Right lobe of liver (tissue), 6 donors: ENCODE measurements at regions not wholly inside any gene's neighbourhood (a gene's known extent, or its start where the extent isn't known, plus 50 kb on each side); places are given as distances from the start of the nearest gene placed in this dataset.

Experiments used
- ATAC-seq, 4 donors: fragments of 200-7000 bp; cut with Tn5 transposase; one replicate each; pipeline ENCODE4 v1.9.1; 2020; ENCODE audit warnings: mild to moderate bottlenecking in 4 of 4, moderate library complexity in 4 of 4
- DNase-seq, 3 donors: peaks; one replicate each; pipeline ENCODE4 v3.0.0-alpha.2; 2020
- H3K27ac ChIP-seq, 3 donors: fragments of 200-600 bp; one replicate each; pipeline ENCODE4 v1.8.0; 2022
- H3K27me3 ChIP-seq, 2 donors: fragments of 200-600 bp; one replicate each; pipeline ENCODE4 v1.8.0; 2022
- H3K36me3 ChIP-seq, 4 donors: fragments of 200-600 bp; sonication (generic) in 1 of 4; one replicate each; pipeline versions ENCODE4 v1.5.1 to v1.8.0; 2017 to 2022; ENCODE audit warnings: control low read depth in 1 of 4
- H3K4me1 ChIP-seq, 4 donors: fragments of 200-600 bp; sonication (generic) in 1 of 4; one replicate each; pipeline versions ENCODE4 v1.5.1 to v1.8.0; 2017 to 2022; ENCODE audit warnings: control low read depth in 1 of 4
- H3K4me3 ChIP-seq, 3 donors: fragments of 200-600 bp; one replicate each; pipeline ENCODE4 v1.8.0; 2022
- H3K9me3 ChIP-seq, 4 donors: fragments of 200-600 bp; sonication (generic) in 1 of 4; one replicate each; pipeline versions ENCODE4 v1.5.1 to v1.8.0; 2017 to 2022; ENCODE audit warnings: control low read depth in 1 of 4
- CTCF ChIP-seq, 4 donors: fragments of 200-600 bp in 3 of 4; fragments of 450-650 bp in 1 of 4; IDR thresholded peaks; one replicate each; pipeline versions ENCODE4 v1.5.1 to v1.8.0; 2016 to 2022; ENCODE audit warnings: antibody characterized with exemption in 4 of 4, mild to moderate bottlenecking in 2 of 4
- POLR2A ChIP-seq: fragments of 450-650 bp; IDR thresholded peaks from one replicate; pipeline ENCODE4 v1.6.1; 2017; ENCODE audit warnings: antibody characterized with exemption, mild to moderate bottlenecking
- WGBS: methylation state at CpG from one replicate; pipeline ENCODE4 v1.1.6; 2018; ENCODE audit warnings: low coverage, low lambda C conversion rate; ENCODE audit not compliant: insufficient coverage; ENCODE audit errors: missing lambda C conversion rate; 5-methylcytosine and 5-hydroxymethylcytosine counted together
- intact Hi-C, 2 donors: fragments of 100-400 bp; cut with DNase I; formaldehyde crosslinking; loops; one replicate each; pipeline versions ENCODE4 v1.11.2 to v1.14.1; 2022
- donor health status: DM: no; HTN: yes; CAD: no.
- donor health status: DM: no; HTN: no; CAD: no.
- donor health status: DM: no; HTN: no; CAD: no.
- donor health status: DM: no; HTN: yes; CAD: no.
- donor health status: DM: no; HTN: yes; CAD: no.

DNA sequence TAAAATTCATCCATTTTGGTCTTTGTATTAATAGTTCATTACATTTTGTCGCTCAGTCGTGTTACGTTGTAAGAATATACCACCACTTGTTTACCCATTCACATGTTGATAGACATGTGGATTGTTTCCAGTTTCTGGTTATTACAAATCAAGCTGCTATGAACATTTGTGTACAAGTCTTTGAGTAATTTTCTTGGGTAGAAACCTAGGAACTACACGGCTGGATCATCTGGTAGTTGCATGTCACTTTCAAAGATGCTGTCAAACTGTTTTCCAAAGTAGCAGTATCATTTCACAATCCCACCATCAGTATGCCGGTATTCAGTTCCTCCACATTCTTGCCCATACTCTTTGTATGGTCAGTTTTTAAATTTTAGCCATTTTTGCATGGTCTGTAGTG, 98.0 kb downstream of the GASK1B start:
- no peak for ATAC-seq
- TF ChIP-seq CTCF (IDR thresholded peaks at IDR 0.05) (no peak), POLR2A (no peak)
- Histone ChIP-seq H3K9me3 (no peaks in the 10 kb centered on the region), H3K4me3 (no peak overlapping the region), H3K27ac (no peak overlapping the region), H3K36me3 (no peaks in the 10 kb centered on the region), H3K27me3 (no peaks in the 10 kb centered on the region), H3K4me1 (no peaks in the 10 kb centered on the region)
- DNase-seq, result no peak
- intact Hi-C loops, result no loop called here
- WGBS, result 71% methylated on average over 5 of the region's 5 CpGs

- ATAC-seq (no peak), DNase-seq (no peak)
- no peaks in the 10 kb centered on the region for H3K4me1 ChIP-seq
- intact Hi-C loops, result no loop called here
- TF ChIP-seq POLR2A (no peak), CTCF (IDR thresholded peaks at IDR 0.05) (no peak)
- H3K27me3 ChIP-seq, result no peaks in the 10 kb centered on the region
- H3K4me3 ChIP-seq, result no peak overlapping the region
- 48% methylated on average over 4 of the region's 4 CpGs for WGBS
- H3K36me3 ChIP-seq, result no peaks in the 10 kb centered on the region
- no peak overlapping the region for H3K27ac ChIP-seq
- H3K9me3 ChIP-seq, result no peaks in the 10 kb centered on the region
Observed at GRCh38 chr4:158071931-158072330, 100.9 kb downstream of the GASK1B start.

- TF ChIP-seq CTCF (IDR thresholded peaks at IDR 0.05) (no peak), POLR2A (no peak)
- Histone ChIP-seq H3K27me3 (no peaks in the 10 kb centered on the region), H3K9me3 (no peaks in the 10 kb centered on the region), H3K4me3 (no peak overlapping the region), H3K27ac (no peak overlapping the region), H3K4me1 (no peaks in the 10 kb centered on the region), H3K36me3 (no peaks in the 10 kb centered on the region)
- DNase-seq (no peak), ATAC-seq (no peak)
- intact Hi-C loops, result no loop called here
- 21% methylated on average over 1 of the region's 1 CpG for WGBS
Observed at GRCh38 chr4:158068068-158068467, 104.8 kb downstream of the GASK1B start.

GRCh38 chr4:158067646-158068045, 105.2 kb downstream of the GASK1B start:
- no peak overlapping the region for H3K4me3 ChIP-seq
- DNase-seq (no peak), ATAC-seq (no peak)
- H3K9me3 ChIP-seq, result no peaks in the 10 kb centered on the region
- intact Hi-C loops, result no loop called here
- H3K36me3 ChIP-seq, result no peaks in the 10 kb centered on the region
- no peaks in the 10 kb centered on the region for H3K27me3 ChIP-seq
- WGBS, result 39% methylated on average over 2 of the region's 2 CpGs
- no peak for TF ChIP-seq CTCF (IDR thresholded peaks at IDR 0.05)
- TF ChIP-seq POLR2A, result no peak
- H3K27ac ChIP-seq, result no peak overlapping the region
- H3K4me1 ChIP-seq, result no peaks in the 10 kb centered on the region

DNA sequence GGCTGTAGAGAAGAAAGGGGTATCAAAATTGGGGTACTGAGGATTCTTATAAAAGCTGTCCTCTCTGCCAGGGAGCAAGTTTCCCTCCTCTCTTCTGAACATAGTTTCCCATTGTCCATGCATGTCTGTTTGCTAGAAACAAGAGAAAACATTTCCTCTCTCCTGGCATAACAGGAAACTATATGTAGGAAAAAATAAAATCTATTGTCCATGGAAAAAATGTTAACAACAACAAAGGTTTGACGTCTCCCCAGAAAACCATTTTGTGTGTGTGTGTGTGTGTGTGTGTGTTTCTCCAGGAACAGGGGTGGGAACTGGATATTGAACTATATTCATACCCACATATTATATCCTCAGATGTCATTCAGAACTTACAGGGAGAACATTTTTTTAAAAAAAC, 107.2 kb downstream of the GASK1B start:
- H3K27ac ChIP-seq, result no peak overlapping the region
- TF ChIP-seq CTCF (IDR thresholded peaks at IDR 0.05) (no peak), POLR2A (no peak)
- no peaks in the 10 kb centered on the region for H3K36me3 ChIP-seq
- H3K9me3 ChIP-seq, result no peaks in the 10 kb centered on the region
- intact Hi-C loops, result no loop called here
- 69% methylated on average over 1 of the region's 1 CpG for WGBS
- H3K27me3 ChIP-seq, result no peaks in the 10 kb centered on the region
- ATAC-seq (no peak), DNase-seq (no peak)
- H3K4me3 ChIP-seq, result no peak overlapping the region
- no peaks in the 10 kb centered on the region for H3K4me1 ChIP-seq
